HepG2 (cell line): ENCODE measurements at regions not wholly inside any gene's neighbourhood (a gene's known extent, or its start where the extent isn't known, plus 50 kb on each side); places are given as distances from the start of the nearest gene placed in this dataset.

ENCODE experiments used
- CEBPB ChIP-seq: IDR thresholded peaks from 2 replicates; pipeline ENCODE4 v1.6.1; 2011; ENCODE audit warnings: low read depth, low read length, improper control_type of control experiment, borderline replicate concordance
- CENPBD1 ChIP-seq: sonication (generic); formaldehyde crosslinking; IDR thresholded peaks from 2 replicates; pipeline ENCODE4 v1.8.0; 2022; ENCODE audit warnings: missing genetic modification reagents, low read depth, mild to moderate bottlenecking, borderline replicate concordance
- KIAA2018 ChIP-seq: sonication (generic); formaldehyde crosslinking; IDR thresholded peaks from 2 replicates; pipeline ENCODE4 v1.5.0; 2020; ENCODE audit warnings: mild to moderate bottlenecking, missing genetic modification reagents, borderline replicate concordance
- MAX ChIP-seq: IDR thresholded peaks from 2 replicates; pipeline ENCODE4 v1.6.1; 2012; ENCODE audit warnings: inconsistent platforms
- RBAK ChIP-seq: sonication (generic); formaldehyde crosslinking; IDR thresholded peaks from 2 replicates; pipeline ENCODE4 v1.5.1; 2020; ENCODE audit warnings: mild to moderate bottlenecking, missing genetic modification reagents
- SMAD1 ChIP-seq: sonication (generic); formaldehyde crosslinking; IDR thresholded peaks from 2 replicates; pipeline ENCODE4 v1.4.0; 2020; ENCODE audit warnings: missing genetic modification reagents, low read depth, mild to moderate bottlenecking, borderline replicate concordance
- ZBED4 ChIP-seq: sonication (generic); formaldehyde crosslinking; IDR thresholded peaks from 2 replicates; pipeline ENCODE4 v1.4.0; 2020; ENCODE audit warnings: missing genetic modification reagents, borderline replicate concordance
- ZNF205 ChIP-seq: IDR thresholded peaks from 2 replicates; pipeline ENCODE4 v1.6.1; 2018; ENCODE audit warnings: missing biosample characterization, missing genetic modification reagents
- ZNF878 ChIP-seq: sonication (generic); formaldehyde crosslinking; IDR thresholded peaks from 2 replicates; pipeline ENCODE4 v1.8.1; 2023; ENCODE audit warnings: mild to moderate bottlenecking, missing genetic modification reagents, moderate library complexity
- ZSCAN5A ChIP-seq: sonication (generic); formaldehyde crosslinking; IDR thresholded peaks from 2 replicates; pipeline ENCODE4 v1.8.0; 2022; ENCODE audit warnings: mild to moderate bottlenecking, missing genetic modification reagents, borderline replicate concordance

- TF ChIP-seq ZBED4 (no peak), KIAA2018 (CRISPR knock-in tag) (no peak), CEBPB (no peak), RBAK (CRISPR knock-in tag) (no peak), ZSCAN5A (CRISPR knock-in tag) (no peak), CENPBD1 (no peak), ZNF878 (no peak), MAX (no peak), SMAD1 (CRISPR knock-in tag) (no peak), ZNF205 (no peak)
- TF ChIP-seq, all 625 proteins: peak for 0
These were observed 1225.9 kb upstream of the CNTN5 start (continued) for GRCh38 chr11:97794876-97795275.
